IPS-15b (cell line): ENCODE measurements at regions not wholly inside any gene's neighbourhood (a gene's known extent, or its start where the extent isn't known, plus 50 kb on each side); places are given as distances from the start of the nearest gene placed in this dataset.

Source experiments
- H3K27me3 ChIP-seq: one replicate; pipeline ENCODE4 v1.6.1; 2013; ENCODE audit warnings: low read length; ENCODE audit not compliant: control insufficient read depth, insufficient read depth
- H3K36me3 ChIP-seq: one replicate; pipeline ENCODE4 v1.6.1; 2013; ENCODE audit warnings: low read length; ENCODE audit not compliant: control insufficient read depth, insufficient read depth
- H3K4me1 ChIP-seq: one replicate; pipeline ENCODE4 v1.6.1; 2013; ENCODE audit warnings: mild to moderate bottlenecking, low read length; ENCODE audit not compliant: control insufficient read depth, insufficient read depth
- H3K4me3 ChIP-seq: one replicate; pipeline ENCODE4 v1.5.1; 2013; ENCODE audit warnings: low read depth, low read length
- H3K9ac ChIP-seq: one replicate; pipeline ENCODE4 v1.6.1; 2013; ENCODE audit warnings: low read depth, mild to moderate bottlenecking, low read length
- H3K9me3 ChIP-seq: one replicate; pipeline ENCODE4 v1.6.1; 2013; ENCODE audit warnings: mild to moderate bottlenecking, low read length; ENCODE audit not compliant: control insufficient read depth, insufficient read depth

- H3K36me3 ChIP-seq: no peaks in the 10 kb centered on the region
- no peaks in the 10 kb centered on the region for H3K27me3 ChIP-seq
- no peaks in the 10 kb centered on the region for H3K4me1 ChIP-seq
- H3K4me3 ChIP-seq: no peak overlapping the region
- no peak overlapping the region for H3K9ac ChIP-seq
- no peaks in the 10 kb centered on the region for H3K9me3 ChIP-seq
Measured at GRCh38 chr4:17265139-17265538, 246.8 kb downstream of the QDPR start.

GRCh38 chr4:17260166-17260907 lies 251.6 kb downstream of the QDPR start:
- Histone ChIP-seq H3K9ac (no peak overlapping the region), H3K36me3 (no peaks in the 10 kb centered on the region), H3K4me3 (no peak overlapping the region), H3K4me1 (no peaks in the 10 kb centered on the region), H3K27me3 (no peaks in the 10 kb centered on the region), H3K9me3 (no peaks in the 10 kb centered on the region)

GRCh38 chr4:17258106-17258505 lies 253.8 kb downstream of the QDPR start:
- Histone ChIP-seq H3K4me3 (no peak overlapping the region), H3K27me3 (no peaks in the 10 kb centered on the region), H3K36me3 (no peaks in the 10 kb centered on the region), H3K4me1 (no peaks in the 10 kb centered on the region), H3K9ac (no peak overlapping the region), H3K9me3 (no peaks in the 10 kb centered on the region)

GRCh38 chr4:17252131-17252530 lies 259.8 kb downstream of the QDPR start:
- no peaks in the 10 kb centered on the region for H3K36me3 ChIP-seq
- H3K9ac ChIP-seq: no peak overlapping the region
- H3K27me3 ChIP-seq: no peaks in the 10 kb centered on the region
- no peaks in the 10 kb centered on the region for H3K9me3 ChIP-seq
- H3K4me1 ChIP-seq: no peaks in the 10 kb centered on the region
- no peak overlapping the region for H3K4me3 ChIP-seq

- Histone ChIP-seq H3K27me3 (no peaks in the 10 kb centered on the region), H3K4me1 (no peaks in the 10 kb centered on the region), H3K9me3 (no peaks in the 10 kb centered on the region), H3K9ac (no peak overlapping the region), H3K4me3 (no peak overlapping the region), H3K36me3 (no peaks in the 10 kb centered on the region)
Measured at GRCh38 chr4:17251101-17251500, 260.8 kb downstream of the QDPR start.

GRCh38 chr4:17250591-17250990 lies 261.3 kb downstream of the QDPR start:
- no peak overlapping the region for H3K4me3 ChIP-seq
- H3K4me1 ChIP-seq: no peaks in the 10 kb centered on the region
- H3K9ac ChIP-seq: no peak overlapping the region
- H3K36me3 ChIP-seq: no peaks in the 10 kb centered on the region
- H3K9me3 ChIP-seq: no peaks in the 10 kb centered on the region
- H3K27me3 ChIP-seq: no peaks in the 10 kb centered on the region

GRCh38 chr4:17246656-17247055 lies 265.2 kb downstream of the QDPR start:
- Histone ChIP-seq H3K4me3 (no peak overlapping the region), H3K9ac (no peak overlapping the region), H3K4me1 (no peaks in the 10 kb centered on the region), H3K27me3 (no peaks in the 10 kb centered on the region), H3K36me3 (no peaks in the 10 kb centered on the region), H3K9me3 (no peaks in the 10 kb centered on the region)

- H3K9me3 ChIP-seq: no peaks in the 10 kb centered on the region
- no peak overlapping the region for H3K9ac ChIP-seq
- H3K4me1 ChIP-seq: no peaks in the 10 kb centered on the region
- H3K27me3 ChIP-seq: no peaks in the 10 kb centered on the region
- no peak overlapping the region for H3K4me3 ChIP-seq
- no peaks in the 10 kb centered on the region for H3K36me3 ChIP-seq
Measured at GRCh38 chr4:17241835-17242234, 270.1 kb downstream of the QDPR start.

- H3K9ac ChIP-seq: no peak overlapping the region
- no peaks in the 10 kb centered on the region for H3K36me3 ChIP-seq
- no peaks in the 10 kb centered on the region for H3K4me1 ChIP-seq
- no peaks in the 10 kb centered on the region for H3K27me3 ChIP-seq
- H3K9me3 ChIP-seq: no peaks in the 10 kb centered on the region
- H3K4me3 ChIP-seq: no peak overlapping the region
Measured at GRCh38 chr4:17238633-17239032, 273.3 kb downstream of the QDPR start.

- Histone ChIP-seq H3K9me3 (no peaks in the 10 kb centered on the region), H3K4me1 (peaks cover 2% of the 10 kb centered on the region), H3K27me3 (no peaks in the 10 kb centered on the region), H3K4me3 (no peak overlapping the region), H3K9ac (no peak overlapping the region), H3K36me3 (no peaks in the 10 kb centered on the region)
Measured at GRCh38 chr4:17236686-17237085, 275.2 kb downstream of the QDPR start.

- H3K36me3 ChIP-seq: no peaks in the 10 kb centered on the region
- H3K4me1 ChIP-seq: peaks cover 2% of the 10 kb centered on the region
- no peaks in the 10 kb centered on the region for H3K27me3 ChIP-seq
- no peak overlapping the region for H3K9ac ChIP-seq
- no peak overlapping the region for H3K4me3 ChIP-seq
- H3K9me3 ChIP-seq: no peaks in the 10 kb centered on the region
Measured at GRCh38 chr4:17234678-17235077, 277.2 kb downstream of the QDPR start.

GRCh38 chr4:17232566-17233253 lies 279.2 kb downstream of the QDPR start:
- Histone ChIP-seq H3K9me3 (no peaks in the 10 kb centered on the region), H3K4me1 (peaks cover 2% of the 10 kb centered on the region), H3K36me3 (no peaks in the 10 kb centered on the region), H3K4me3 (no peak overlapping the region), H3K27me3 (no peaks in the 10 kb centered on the region), H3K9ac (no peak overlapping the region)
